Cardiac fibroblast (primary cell): ENCODE measurements at regions not wholly inside any gene's neighbourhood (a gene's known extent, or its start where the extent isn't known, plus 50 kb on each side); places are given as distances from the start of the nearest gene placed in this dataset.
A peak's percentile ranks its signal among the peaks of the same experiment; 100 is the strongest.

Source experiments
- DNase-seq, 2 donors: peaks; one replicate each; pipeline versions ENCODE4 v3.0.0 to v3.0.0-alpha.2; 2010; ENCODE audit warnings: low read depth in 2 of 2
- H3K4me3 ChIP-seq, 2 donors: replicated peaks in 1 of 2; 1 replicate in 1 of 2; 2 replicates in 1 of 2; pipeline ENCODE4 v1.5.1; 2011; ENCODE audit warnings: low read depth in 2 of 2, low read length in 2 of 2, mild to moderate bottlenecking in 2 of 2, moderate library complexity in 1 of 2
- CTCF ChIP-seq: IDR thresholded peaks from one replicate; pipeline ENCODE4 v1.5.1; 2011; ENCODE audit warnings: low read depth, mild to moderate bottlenecking, low read length, inconsistent platforms

GRCh38 chr6:123127807-123128206, 131.8 kb downstream of the CLVS2 start:
- DNase-seq: peak in 1 of 2 donors; percentile 27
- no peak overlapping the region for H3K4me3 ChIP-seq
- no peak for TF ChIP-seq CTCF

- H3K4me3 ChIP-seq: no peak overlapping the region
- TF ChIP-seq CTCF: no peak
Measured at GRCh38 chr6:123150076-123150475, 154.0 kb downstream of the CLVS2 start.

GRCh38 chr6:123159861-123160260, 163.8 kb downstream of the CLVS2 start:
- TF ChIP-seq CTCF: no peak
- DNase-seq: no peak
- H3K4me3 ChIP-seq: no peak overlapping the region

More at GRCh38 chr6:123150076-123150475, 154.0 kb downstream of the CLVS2 start:
- DNase-seq: peak in 1 of 2 donors; percentile 2
